ENCODE measurements at regions not wholly inside any gene's neighbourhood (a gene's known extent, or its start where the extent isn't known, plus 50 kb on each side); places are given as distances from the start of the nearest gene placed in this dataset.

DNA sequence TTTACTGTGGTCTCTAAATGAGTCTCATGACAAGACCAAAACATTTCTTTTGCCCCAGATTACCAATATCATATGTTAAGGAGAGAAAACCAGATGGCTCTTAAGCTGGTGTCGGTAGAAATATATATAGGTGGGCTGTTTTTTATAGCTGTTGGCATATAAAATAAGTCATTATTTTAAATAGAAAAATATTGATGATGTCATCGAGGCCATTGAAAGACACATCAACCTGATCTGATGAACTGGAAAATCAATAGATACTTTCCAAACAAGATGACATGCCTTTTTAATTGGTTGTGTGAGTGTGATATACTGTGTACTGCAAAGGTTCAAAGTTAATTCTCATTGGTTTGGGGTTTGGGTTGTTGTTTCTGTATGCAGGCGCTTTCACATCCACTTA is 617.3 kb downstream of the CCDC171 start:
- Histone ChIP-seq H3K36me3 (ENCODE audit: insufficient read depth, low read length) (no peaks in the 10 kb centered on the region), H3K27ac (ENCODE audit: low read depth in 1 of 2, low read length in 2 of 2) (no peak overlapping the region), H3K4me3 (ENCODE audit: low read length) (no peak overlapping the region), H3K4me1 (ENCODE audit: insufficient read depth, low read length) (no peaks in the 10 kb centered on the region), H3K27me3 (ENCODE audit: control insufficient read depth in 1 of 2, insufficient read depth in 2 of 2, low read length in 2 of 2) (no peaks in the 10 kb centered on the region), H3K9me3 (ENCODE audit: control insufficient read depth in 1 of 2, insufficient read depth in 1 of 2, low read length in 2 of 2) (peaks cover 0 to 7% of the 10 kb centered on the region in 2 experiments)
- DNase-seq (no peak), ATAC-seq (ENCODE audit: poor library complexity) (no peak)
- no peaks in the 10 kb centered on the region for H3K36me3 Mint-ChIP-seq (ENCODE audit: low read depth)
- intact Hi-C loops (cut with DNase I, micrococcal nuclease): no loop called here
- no peaks in the 10 kb centered on the region for H3K27me3 Mint-ChIP-seq
- H3K9me3 Mint-ChIP-seq: peaks cover 2% of the 10 kb centered on the region
- H3K4me3 Mint-ChIP-seq: no peak overlapping the region
- no peaks in the 10 kb centered on the region for H3K4me1 Mint-ChIP-seq (ENCODE audit: low read depth)
- POLR2A ChIA-PET: no interaction called here
- no peak overlapping the region for H3K27ac Mint-ChIP-seq
- TF ChIP-seq, protein P1, sequence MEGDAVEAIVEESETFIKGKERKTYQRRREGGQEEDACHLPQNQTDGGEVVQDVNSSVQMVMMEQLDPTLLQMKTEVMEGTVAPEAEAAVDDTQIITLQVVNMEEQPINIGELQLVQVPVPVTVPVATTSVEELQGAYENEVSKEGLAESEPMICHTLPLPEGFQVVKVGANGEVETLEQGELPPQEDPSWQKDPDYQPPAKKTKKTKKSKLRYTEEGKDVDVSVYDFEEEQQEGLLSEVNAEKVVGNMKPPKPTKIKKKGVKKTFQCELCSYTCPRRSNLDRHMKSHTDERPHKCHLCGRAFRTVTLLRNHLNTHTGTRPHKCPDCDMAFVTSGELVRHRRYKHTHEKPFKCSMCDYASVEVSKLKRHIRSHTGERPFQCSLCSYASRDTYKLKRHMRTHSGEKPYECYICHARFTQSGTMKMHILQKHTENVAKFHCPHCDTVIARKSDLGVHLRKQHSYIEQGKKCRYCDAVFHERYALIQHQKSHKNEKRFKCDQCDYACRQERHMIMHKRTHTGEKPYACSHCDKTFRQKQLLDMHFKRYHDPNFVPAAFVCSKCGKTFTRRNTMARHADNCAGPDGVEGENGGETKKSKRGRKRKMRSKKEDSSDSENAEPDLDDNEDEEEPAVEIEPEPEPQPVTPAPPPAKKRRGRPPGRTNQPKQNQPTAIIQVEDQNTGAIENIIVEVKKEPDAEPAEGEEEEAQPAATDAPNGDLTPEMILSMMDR (IDR thresholded peaks at IDR 0.05): no peak
- CTCF ChIA-PET: no interaction called here

DNA sequence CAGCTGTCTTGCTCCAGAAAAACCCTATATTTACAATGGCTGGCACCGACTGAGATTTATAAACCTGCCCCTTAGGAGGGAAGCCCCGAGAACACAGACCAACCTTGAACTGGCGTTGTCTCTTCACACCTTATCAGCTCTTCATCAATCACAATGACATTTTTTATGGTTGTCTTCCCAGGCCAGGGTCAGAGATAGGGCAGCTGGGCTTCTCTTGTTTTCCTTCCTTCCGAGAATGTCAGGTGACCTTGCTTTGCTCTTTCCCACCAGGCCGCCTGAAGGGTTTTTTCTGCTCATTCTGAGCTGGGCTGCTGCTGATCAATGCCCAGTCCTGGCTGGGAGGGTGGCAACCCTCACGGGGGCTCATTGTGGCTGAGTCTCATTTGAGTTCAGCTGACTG is 619.1 kb downstream of the CCDC171 start:
- H3K27me3 ChIP-seq (ENCODE audit: control insufficient read depth in 1 of 2, insufficient read depth in 2 of 2, low read length in 2 of 2): no peaks in the 10 kb centered on the region
- ChIA-PET POLR2A (no interaction called here), CTCF (no interaction called here)
- H3K9me3 ChIP-seq (ENCODE audit: control insufficient read depth in 1 of 2, insufficient read depth in 1 of 2, low read length in 2 of 2): peaks cover 0 to 7% of the 10 kb centered on the region in 2 experiments
- H3K27me3 Mint-ChIP-seq: no peaks in the 10 kb centered on the region
- no peaks in the 10 kb centered on the region for H3K4me1 Mint-ChIP-seq (ENCODE audit: low read depth)
- H3K36me3 Mint-ChIP-seq (ENCODE audit: low read depth): no peaks in the 10 kb centered on the region
- no peak overlapping the region for H3K4me3 Mint-ChIP-seq
- DNase-seq (no peak), ATAC-seq (ENCODE audit: poor library complexity) (no peak)
- H3K27ac Mint-ChIP-seq: no peak overlapping the region
- H3K4me1 ChIP-seq (ENCODE audit: insufficient read depth, low read length): no peaks in the 10 kb centered on the region
- no peak overlapping the region for H3K4me3 ChIP-seq (ENCODE audit: low read length)
- H3K9me3 Mint-ChIP-seq: no peaks in the 10 kb centered on the region
- H3K27ac ChIP-seq (ENCODE audit: low read depth in 1 of 2, low read length in 2 of 2): no peak overlapping the region
- no peaks in the 10 kb centered on the region for H3K36me3 ChIP-seq (ENCODE audit: insufficient read depth, low read length)
- TF ChIP-seq, protein P1 (IDR thresholded peaks at IDR 0.05): no peak
- intact Hi-C loops (cut with DNase I, micrococcal nuclease): no loop called here

DNA sequence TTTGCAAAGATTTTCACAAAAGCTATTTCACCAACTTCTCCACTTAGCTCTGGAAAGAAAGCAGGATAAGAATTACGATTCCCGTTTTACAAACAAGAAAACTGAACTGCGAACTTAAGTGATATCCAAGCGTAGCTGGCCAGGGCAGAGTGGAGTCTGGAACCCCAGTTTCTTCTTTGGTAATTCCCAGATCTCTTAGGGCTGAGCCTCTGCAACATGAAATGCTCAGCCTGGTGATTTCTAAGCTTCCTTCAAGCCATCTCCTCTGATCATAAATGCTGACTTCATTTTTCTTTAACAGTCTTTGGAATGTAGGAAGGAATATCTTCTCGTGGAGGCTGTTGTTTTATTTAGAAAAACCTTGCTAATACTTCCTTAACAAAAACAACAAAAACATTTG is 620.0 kb downstream of the CCDC171 start:
- CTCF ChIA-PET: interaction anchor here (0.6 kb wide), 1 partner anchor 334 kb away, joined by 5 read pairs; no protein-coding TSS in a partner anchor
- H3K9me3 ChIP-seq (ENCODE audit: control insufficient read depth in 1 of 2, insufficient read depth in 1 of 2, low read length in 2 of 2): peaks cover 0 to 3% of the 10 kb centered on the region in 2 experiments
- no peaks in the 10 kb centered on the region for H3K4me1 ChIP-seq (ENCODE audit: insufficient read depth, low read length)
- Mint-ChIP-seq H3K4me3 (no peak overlapping the region), H3K4me1 (ENCODE audit: low read depth) (no peaks in the 10 kb centered on the region), H3K9me3 (no peaks in the 10 kb centered on the region), H3K27ac (no peak overlapping the region), H3K36me3 (ENCODE audit: low read depth) (no peaks in the 10 kb centered on the region), H3K27me3 (no peaks in the 10 kb centered on the region)
- ATAC-seq (ENCODE audit: poor library complexity) (no peak), DNase-seq (no peak)
- POLR2A ChIA-PET: no interaction called here
- no peak overlapping the region for H3K27ac ChIP-seq (ENCODE audit: low read depth in 1 of 2, low read length in 2 of 2)
- no peaks in the 10 kb centered on the region for H3K36me3 ChIP-seq (ENCODE audit: insufficient read depth, low read length)
- no peak overlapping the region for H3K4me3 ChIP-seq (ENCODE audit: low read length)
- intact Hi-C loops (cut with DNase I, micrococcal nuclease): no loop called here
- TF ChIP-seq, protein P1 (IDR thresholded peaks at IDR 0.05): no peak
- H3K27me3 ChIP-seq (ENCODE audit: control insufficient read depth in 1 of 2, insufficient read depth in 2 of 2, low read length in 2 of 2): no peaks in the 10 kb centered on the region

All from CD4-positive, alpha-beta T cell (primary cell).